ENCODE measurements at regions not wholly inside any gene's neighbourhood (a gene's known extent, or its start where the extent isn't known, plus 50 kb on each side); places are given as distances from the start of the nearest gene placed in this dataset.

DNA sequence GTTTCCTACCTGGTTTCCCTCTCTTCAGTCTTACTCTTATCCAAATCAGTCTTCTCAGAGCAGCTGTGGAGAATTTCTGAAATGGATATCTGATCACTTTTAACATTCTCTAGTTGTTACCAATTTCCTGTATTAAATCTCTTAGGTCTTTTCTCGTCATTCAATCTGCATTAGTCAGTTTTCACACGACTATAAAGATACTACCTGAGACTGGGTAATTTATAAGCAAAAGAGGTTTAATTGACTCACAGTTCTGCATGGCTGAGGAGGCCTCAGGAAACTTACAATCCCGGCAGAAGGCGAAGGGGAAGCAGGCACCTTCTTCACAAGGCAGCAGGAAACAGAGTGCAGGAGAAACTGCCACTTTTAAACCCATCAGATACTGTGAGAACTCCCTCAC, 444.8 kb downstream of the GATA3 start:
- 71% methylated on average over 4 of the region's 4 CpGs for WGBS
- no peak for DNase-seq
- Histone ChIP-seq H3K4me1 (ENCODE audit: control insufficient read depth, insufficient read depth, low read length) (no peaks in the 10 kb centered on the region), H3K4me3 (ENCODE audit: low read length) (no peak overlapping the region), H3K27me3 (ENCODE audit: control insufficient read depth, insufficient read depth) (no peaks in the 10 kb centered on the region), H3K27ac (ENCODE audit: low read length) (no peak overlapping the region), H3K9me3 (ENCODE audit: control insufficient read depth, low read length) (no peaks in the 10 kb centered on the region)
- intact Hi-C loops (cut with DNase I): no loop called here
- ATAC-seq: no peak

DNA sequence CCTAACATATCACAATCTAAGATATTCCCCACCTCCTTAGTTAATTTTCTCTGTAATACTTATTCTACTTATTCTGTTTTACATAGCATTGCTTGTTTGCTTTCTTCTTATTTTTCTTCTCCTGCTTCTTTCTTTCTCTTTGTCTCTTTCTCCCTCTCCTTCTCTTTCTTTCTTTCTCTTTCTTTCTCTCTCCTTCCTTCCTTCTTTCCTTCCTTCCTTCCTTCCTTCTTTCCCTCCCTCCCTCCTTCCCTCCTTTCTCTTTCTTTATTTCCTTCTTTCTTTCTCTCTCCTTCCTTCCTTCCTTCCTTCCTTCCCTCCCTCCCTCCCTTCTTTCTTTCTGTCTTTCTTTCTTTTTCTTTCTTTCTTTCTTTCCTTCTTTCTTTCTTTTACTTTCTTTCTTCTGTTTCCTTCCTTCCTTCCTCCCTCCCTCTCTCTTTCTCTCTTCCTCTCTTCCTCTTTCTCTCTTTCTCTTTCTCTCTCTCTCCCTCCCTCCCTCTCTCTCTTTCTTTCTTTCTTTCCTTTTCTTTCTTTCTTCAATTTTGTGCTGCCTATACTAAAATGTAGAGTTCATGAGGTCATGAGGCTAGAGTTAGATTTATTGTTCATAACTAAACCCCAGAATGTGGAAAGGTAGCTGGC, 445.4 kb downstream of the GATA3 start:
- no peaks in the 10 kb centered on the region for H3K27me3 ChIP-seq (ENCODE audit: control insufficient read depth, insufficient read depth)
- ATAC-seq (no peak), DNase-seq (no peak)
- intact Hi-C loops (cut with DNase I): no loop called here
- H3K27ac ChIP-seq (ENCODE audit: low read length): no peak overlapping the region
- no peaks in the 10 kb centered on the region for H3K9me3 ChIP-seq (ENCODE audit: control insufficient read depth, low read length)
- no peaks in the 10 kb centered on the region for H3K4me1 ChIP-seq (ENCODE audit: control insufficient read depth, insufficient read depth, low read length)
- no peak overlapping the region for H3K4me3 ChIP-seq (ENCODE audit: low read length)

DNA sequence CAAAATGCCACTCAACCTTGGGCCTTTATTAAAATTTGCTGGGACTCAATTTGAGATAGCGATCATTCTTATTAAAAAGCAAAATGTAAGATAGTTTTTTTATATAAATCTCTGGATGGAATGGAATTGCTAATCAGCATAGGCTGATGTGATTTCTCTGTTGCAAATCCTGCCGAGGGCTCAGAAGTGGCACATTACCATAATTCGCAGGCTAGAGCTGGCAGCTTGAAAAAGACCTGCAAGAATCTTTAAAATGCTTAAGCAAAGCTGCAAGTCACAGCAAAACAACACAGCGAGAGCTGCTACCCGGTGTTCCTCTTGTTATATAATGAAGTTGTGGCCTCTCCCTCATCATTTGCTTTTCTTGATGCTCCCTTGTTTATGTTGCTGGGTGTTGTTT, 448.1 kb downstream of the GATA3 start:
- H3K4me1 ChIP-seq (ENCODE audit: control insufficient read depth, insufficient read depth, low read length): no peaks in the 10 kb centered on the region
- no peak overlapping the region for H3K27ac ChIP-seq (ENCODE audit: low read length)
- no peak for ATAC-seq
- DNase-seq: no peak
- H3K4me3 ChIP-seq (ENCODE audit: low read length): no peak overlapping the region
- no peaks in the 10 kb centered on the region for H3K27me3 ChIP-seq (ENCODE audit: control insufficient read depth, insufficient read depth)
- no peaks in the 10 kb centered on the region for H3K9me3 ChIP-seq (ENCODE audit: control insufficient read depth, low read length)
- 56% methylated on average over 5 of the region's 5 CpGs for WGBS
- intact Hi-C loops (cut with DNase I): no loop called here

DNA sequence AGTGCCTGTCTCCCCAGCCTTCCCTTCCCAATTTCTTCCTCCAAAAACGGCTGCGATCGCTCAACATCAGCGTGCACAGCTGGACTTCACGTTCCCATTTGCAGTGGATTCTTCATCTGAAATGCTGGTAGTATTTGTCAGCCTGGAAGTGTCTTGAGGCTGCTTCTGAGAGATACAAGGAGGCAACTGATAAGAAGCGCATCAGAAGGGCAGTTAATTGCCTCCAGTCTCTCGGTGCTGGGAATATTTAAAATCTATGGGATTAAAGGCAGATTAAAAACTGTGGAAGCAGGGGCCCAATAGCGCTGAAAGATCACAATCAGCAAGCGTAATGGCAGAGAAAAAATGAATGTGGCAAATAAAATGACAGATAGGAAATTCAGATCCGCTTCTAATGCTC, 450.0 kb downstream of the GATA3 start:
- WGBS: 38% methylated on average over 10 of the region's 10 CpGs

DNA sequence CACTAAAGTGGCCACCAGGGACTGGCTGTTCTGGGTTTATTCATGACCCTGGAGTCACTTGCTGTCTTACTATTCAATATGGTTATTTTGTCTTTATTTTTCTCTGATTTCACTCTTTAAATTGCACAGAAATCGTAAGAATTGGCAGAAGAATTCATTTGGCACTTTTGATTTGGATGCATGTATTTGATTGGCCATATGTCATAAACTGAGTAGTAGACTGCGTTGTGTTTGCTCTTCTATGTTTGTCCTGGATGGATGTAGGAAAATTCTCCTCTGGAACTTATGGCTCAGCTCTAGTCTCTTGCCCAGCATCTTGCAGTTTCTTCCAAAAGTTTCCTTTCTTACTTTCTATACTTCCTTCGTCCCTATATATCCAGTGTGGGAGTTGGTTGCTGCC, 452.7 kb downstream of the GATA3 start:
- H3K27ac ChIP-seq (ENCODE audit: low read length): no peak overlapping the region
- 68% methylated on average over 3 of the region's 3 CpGs for WGBS
- intact Hi-C loops (cut with DNase I): no loop called here
- ATAC-seq (no peak), DNase-seq (no peak)
- H3K9me3 ChIP-seq (ENCODE audit: control insufficient read depth, low read length): no peaks in the 10 kb centered on the region
- peaks cover 2% of the 10 kb centered on the region for H3K27me3 ChIP-seq (ENCODE audit: control insufficient read depth, insufficient read depth)
- H3K4me3 ChIP-seq (ENCODE audit: low read length): no peak overlapping the region
- no peaks in the 10 kb centered on the region for H3K4me1 ChIP-seq (ENCODE audit: control insufficient read depth, insufficient read depth, low read length)

More for the DNA sequence above, 450.0 kb downstream of the GATA3 start:
- Histone ChIP-seq H3K9me3 (ENCODE audit: control insufficient read depth, low read length) (no peaks in the 10 kb centered on the region), H3K27ac (ENCODE audit: low read length) (no peak overlapping the region), H3K4me1 (ENCODE audit: control insufficient read depth, insufficient read depth, low read length) (no peaks in the 10 kb centered on the region), H3K27me3 (ENCODE audit: control insufficient read depth, insufficient read depth) (no peaks in the 10 kb centered on the region), H3K4me3 (ENCODE audit: low read length) (no peak overlapping the region)
- no peak for DNase-seq
- intact Hi-C loops (cut with DNase I): no loop called here
- ATAC-seq: no peak

DNA sequence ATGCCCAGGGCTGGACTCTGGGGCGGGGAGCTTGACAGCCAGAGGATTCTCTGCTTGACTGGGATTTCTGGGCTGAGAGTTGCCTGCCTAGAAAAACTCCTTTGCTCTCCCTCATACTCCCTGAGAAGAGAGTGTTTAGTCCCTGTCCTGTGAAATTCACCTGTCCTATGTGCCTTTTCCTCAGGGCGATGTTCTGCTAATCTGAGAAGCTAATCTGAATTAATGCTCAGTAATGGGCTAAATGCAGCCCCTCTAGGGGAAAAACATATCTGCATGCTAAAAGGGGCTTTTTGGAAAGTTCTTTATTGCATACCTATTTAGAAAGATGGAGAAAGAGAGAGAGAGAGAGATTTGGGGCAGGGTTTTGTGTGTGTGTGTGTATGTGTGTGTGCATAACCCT, 454.4 kb downstream of the GATA3 start:
- no peak overlapping the region for H3K27ac ChIP-seq (ENCODE audit: low read length)
- no peak overlapping the region for H3K4me3 ChIP-seq (ENCODE audit: low read length)
- peaks cover 2% of the 10 kb centered on the region for H3K27me3 ChIP-seq (ENCODE audit: control insufficient read depth, insufficient read depth)
- ATAC-seq (no peak), DNase-seq (no peak)
- intact Hi-C loops (cut with DNase I): no loop called here
- H3K9me3 ChIP-seq (ENCODE audit: control insufficient read depth, low read length): no peaks in the 10 kb centered on the region
- H3K4me1 ChIP-seq (ENCODE audit: control insufficient read depth, insufficient read depth, low read length): no peaks in the 10 kb centered on the region
- WGBS: 94% methylated on average over 2 of the region's 2 CpGs

DNA sequence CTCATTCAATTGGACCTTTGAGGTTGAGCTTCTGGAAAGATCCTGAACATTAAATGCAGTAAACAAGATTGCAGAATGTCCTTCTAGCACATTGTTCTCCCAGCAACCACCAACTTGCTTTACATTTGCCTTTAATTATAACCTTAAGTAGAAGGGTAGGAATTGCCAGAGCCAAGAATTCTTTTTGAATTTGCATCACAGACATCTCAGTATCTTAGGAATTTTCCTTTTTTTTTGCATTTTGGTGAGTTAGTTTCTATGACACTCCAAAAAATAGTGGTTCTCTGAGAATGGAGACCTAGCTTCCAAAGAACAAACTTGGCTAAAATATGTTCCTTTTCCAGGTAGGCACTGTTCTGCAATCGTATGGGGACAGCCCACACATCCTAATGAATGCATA, 456.0 kb downstream of the GATA3 start:
- peaks cover 2% of the 10 kb centered on the region for H3K27me3 ChIP-seq (ENCODE audit: control insufficient read depth, insufficient read depth)
- no peaks in the 10 kb centered on the region for H3K4me1 ChIP-seq (ENCODE audit: control insufficient read depth, insufficient read depth, low read length)
- ATAC-seq (no peak), DNase-seq (no peak)
- intact Hi-C loops (cut with DNase I): no loop called here
- no peaks in the 10 kb centered on the region for H3K9me3 ChIP-seq (ENCODE audit: control insufficient read depth, low read length)
- 74% methylated on average over 1 of the region's 1 CpG for WGBS
- no peak overlapping the region for H3K4me3 ChIP-seq (ENCODE audit: low read length)
- no peak overlapping the region for H3K27ac ChIP-seq (ENCODE audit: low read length)

DNA sequence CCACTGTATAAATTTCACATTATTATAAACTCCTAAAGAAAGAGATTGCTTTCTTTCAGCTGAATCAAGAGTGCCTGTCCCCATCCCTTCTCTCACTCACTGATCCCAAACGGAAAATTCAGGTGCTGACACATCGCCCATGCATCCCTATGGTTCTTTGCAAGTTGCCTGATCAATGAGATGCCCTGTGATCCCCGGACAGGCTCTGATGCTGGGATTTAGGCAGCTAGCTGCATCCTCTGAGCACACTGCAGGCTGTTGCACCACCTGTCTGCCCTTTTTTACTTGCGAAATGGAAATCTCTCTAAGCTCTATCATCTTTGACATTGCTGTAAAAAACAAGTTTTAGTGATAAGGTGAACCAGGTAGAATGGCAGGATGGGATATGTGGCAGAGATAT, 456.5 kb downstream of the GATA3 start:
- no peaks in the 10 kb centered on the region for H3K9me3 ChIP-seq (ENCODE audit: control insufficient read depth, low read length)
- H3K4me3 ChIP-seq (ENCODE audit: low read length): no peak overlapping the region
- ATAC-seq: no peak
- no peak overlapping the region for H3K27ac ChIP-seq (ENCODE audit: low read length)
- WGBS: 60% methylated on average over 4 of the region's 4 CpGs
- H3K27me3 ChIP-seq (ENCODE audit: control insufficient read depth, insufficient read depth): peaks cover 2% of the 10 kb centered on the region
- DNase-seq: no peak
- intact Hi-C loops (cut with DNase I): no loop called here
- H3K4me1 ChIP-seq (ENCODE audit: control insufficient read depth, insufficient read depth, low read length): no peaks in the 10 kb centered on the region

DNA sequence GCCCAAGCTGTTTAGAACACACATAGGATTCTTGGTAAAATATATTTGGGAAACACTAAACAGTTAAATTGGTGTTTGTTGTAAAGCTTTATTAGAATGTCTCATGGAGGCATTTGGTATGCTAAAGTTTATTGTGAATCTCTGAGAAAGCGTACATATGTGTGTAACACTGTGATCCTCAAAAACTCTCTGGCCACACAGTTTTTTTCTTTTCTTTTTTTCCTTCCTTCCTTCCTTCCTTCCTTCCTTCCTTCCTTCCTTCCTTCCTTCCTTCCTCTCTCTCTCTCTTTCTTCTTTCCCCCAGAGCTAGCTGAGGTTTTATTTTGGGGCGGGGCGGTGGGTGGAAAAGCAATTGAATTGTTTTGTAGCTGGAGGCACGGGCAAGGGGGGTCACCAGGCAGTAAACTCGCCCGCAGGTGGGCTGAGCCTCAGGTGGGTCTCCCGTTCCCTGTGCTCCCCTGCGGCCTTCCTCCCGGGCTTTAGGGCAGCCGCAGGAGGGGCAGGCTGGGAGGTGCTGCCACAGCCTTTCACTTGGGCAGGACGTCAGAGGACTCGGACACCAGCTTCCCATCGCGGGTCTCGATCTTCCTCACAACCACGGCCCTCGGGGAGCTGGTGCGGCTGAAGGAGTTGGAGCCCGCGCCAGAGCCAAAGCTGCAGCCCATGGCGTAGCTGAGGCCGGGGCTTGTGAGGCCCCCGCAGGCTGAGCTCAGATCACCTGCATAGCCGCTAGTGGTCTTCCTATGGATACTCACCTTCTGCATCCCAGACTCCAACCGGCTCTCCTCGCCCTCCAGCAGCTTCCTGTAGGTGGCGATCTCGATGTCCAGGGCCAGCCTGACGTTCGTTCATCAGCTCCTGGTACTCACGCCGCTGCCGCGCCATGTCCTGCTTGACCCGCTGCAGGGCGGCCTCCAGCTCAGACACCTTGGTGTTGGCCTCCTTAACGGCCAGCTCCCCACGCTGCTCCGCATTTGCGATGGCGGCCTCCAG, 459.0 kb downstream of the GATA3 start:
- Histone ChIP-seq H3K9me3 (ENCODE audit: control insufficient read depth, low read length) (no peaks in the 10 kb centered on the region), H3K4me1 (ENCODE audit: control insufficient read depth, insufficient read depth, low read length) (no peaks in the 10 kb centered on the region), H3K27ac (ENCODE audit: low read length) (no peak overlapping the region), H3K27me3 (ENCODE audit: control insufficient read depth, insufficient read depth) (peaks cover 2% of the 10 kb centered on the region), H3K4me3 (ENCODE audit: low read length) (no peak overlapping the region)
- intact Hi-C loops (cut with DNase I): no loop called here
- no peak for ATAC-seq
- DNase-seq: peak in 1 of 3 donors; percentile 47
- 89% methylated on average over 41 of the region's 41 CpGs for WGBS

DNA sequence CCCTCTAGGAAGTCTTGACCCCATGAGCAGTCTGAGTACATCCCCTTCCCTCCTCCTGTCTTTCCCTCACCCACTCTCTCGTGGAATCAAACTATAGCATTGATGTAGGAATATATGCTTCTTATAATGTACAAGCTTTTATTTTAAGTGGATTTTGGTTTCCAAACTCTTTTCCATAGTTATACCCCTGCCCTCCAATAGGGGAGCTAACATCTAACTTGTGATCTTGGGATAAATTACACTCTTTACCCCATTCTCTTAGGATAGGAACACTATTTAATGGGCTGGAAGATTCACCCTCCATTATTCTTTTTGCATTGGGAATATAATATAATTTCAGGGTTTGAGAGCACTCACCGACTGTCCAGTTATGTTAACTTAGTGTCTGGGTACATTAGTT, 465.9 kb downstream of the GATA3 start:
- Histone ChIP-seq H3K9me3 (ENCODE audit: control insufficient read depth, low read length) (no peaks in the 10 kb centered on the region), H3K4me3 (ENCODE audit: low read length) (no peak overlapping the region), H3K27me3 (ENCODE audit: control insufficient read depth, insufficient read depth) (no peaks in the 10 kb centered on the region), H3K27ac (ENCODE audit: low read length) (no peak overlapping the region), H3K4me1 (ENCODE audit: control insufficient read depth, insufficient read depth, low read length) (no peaks in the 10 kb centered on the region)
- no peak for DNase-seq
- intact Hi-C loops (cut with DNase I): no loop called here
- 78% methylated on average over 2 of the region's 2 CpGs for WGBS
- ATAC-seq: no peak

DNA sequence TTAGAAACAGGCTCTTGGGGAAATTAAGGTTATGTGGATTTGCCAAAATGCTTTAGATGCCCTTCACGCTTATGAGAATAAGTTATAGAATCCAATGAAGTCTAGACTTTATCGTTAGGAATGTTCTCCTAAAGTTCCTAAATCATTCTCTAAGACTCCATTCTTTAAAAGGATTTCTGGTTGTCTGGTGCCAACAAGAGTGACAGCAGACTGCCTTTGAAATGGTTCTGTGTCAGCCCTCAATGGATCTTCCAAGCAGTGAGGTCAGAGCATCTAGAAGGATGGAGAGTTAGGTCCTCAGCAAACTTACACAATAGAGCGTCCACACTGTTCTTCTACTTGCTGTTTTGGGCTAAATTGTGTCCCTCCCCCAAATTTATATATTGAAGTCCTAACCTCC, 473.3 kb downstream of the GATA3 start:
- WGBS: 90% methylated on average over 3 of the region's 3 CpGs
- ATAC-seq (no peak), DNase-seq (no peak)
- H3K9me3 ChIP-seq (ENCODE audit: control insufficient read depth, low read length): no peaks in the 10 kb centered on the region
- H3K27ac ChIP-seq (ENCODE audit: low read length): no peak overlapping the region
- H3K4me3 ChIP-seq (ENCODE audit: low read length): no peak overlapping the region
- no peaks in the 10 kb centered on the region for H3K4me1 ChIP-seq (ENCODE audit: control insufficient read depth, insufficient read depth, low read length)
- intact Hi-C loops (cut with DNase I): no loop called here
- no peaks in the 10 kb centered on the region for H3K27me3 ChIP-seq (ENCODE audit: control insufficient read depth, insufficient read depth)

Measured in right cardiac atrium (tissue), 5 donors.